Chondrocyte (in vitro differentiated cells): ENCODE measurements at regions not wholly inside any gene's neighbourhood (a gene's known extent, or its start where the extent isn't known, plus 50 kb on each side); places are given as distances from the start of the nearest gene placed in this dataset.
"Not testable (repeated sequence)": the region's sequence is repeated elsewhere in the genome, so short reads cannot be mapped to it uniquely, and the experiment has no call there.

Source experiments
- DNase-seq: peaks from one replicate; pipeline ENCODE4 v3.0.0; 2021; ENCODE audit warnings: mixed read lengths, low spot score
- H3K27ac Mint-ChIP-seq: one replicate; pipeline ENCODE4 v1.8.0; 2021; ENCODE audit warnings: mild to moderate bottlenecking, moderate library complexity, mixed read lengths; ENCODE audit not compliant: unreplicated experiment
- H3K27me3 Mint-ChIP-seq: 2 replicates; pipeline ENCODE4 v1.8.0; 2021; ENCODE audit warnings: low read depth, mixed read lengths
- H3K36me3 Mint-ChIP-seq: 2 replicates; pipeline ENCODE4 v1.8.0; 2021; ENCODE audit warnings: low read depth, mixed read lengths
- H3K4me1 Mint-ChIP-seq: 2 replicates; pipeline ENCODE4 v1.8.0; 2021; ENCODE audit warnings: low read depth, mild to moderate bottlenecking, mixed read lengths
- H3K4me3 Mint-ChIP-seq: one replicate; pipeline ENCODE4 v1.8.0; 2021; ENCODE audit warnings: mild to moderate bottlenecking, moderate library complexity, mixed read lengths; ENCODE audit not compliant: unreplicated experiment
- H3K9me3 Mint-ChIP-seq: 2 replicates; pipeline ENCODE4 v1.8.0; 2021; ENCODE audit warnings: low read depth, mixed read lengths
- CTCF ChIP-seq: fragments of 200-600 bp; sonication (generic); IDR thresholded peaks from 2 replicates; pipeline ENCODE4 v1.5.0; 2021; ENCODE audit warnings: antibody characterized with exemption, mild to moderate bottlenecking, moderate library complexity

DNA sequence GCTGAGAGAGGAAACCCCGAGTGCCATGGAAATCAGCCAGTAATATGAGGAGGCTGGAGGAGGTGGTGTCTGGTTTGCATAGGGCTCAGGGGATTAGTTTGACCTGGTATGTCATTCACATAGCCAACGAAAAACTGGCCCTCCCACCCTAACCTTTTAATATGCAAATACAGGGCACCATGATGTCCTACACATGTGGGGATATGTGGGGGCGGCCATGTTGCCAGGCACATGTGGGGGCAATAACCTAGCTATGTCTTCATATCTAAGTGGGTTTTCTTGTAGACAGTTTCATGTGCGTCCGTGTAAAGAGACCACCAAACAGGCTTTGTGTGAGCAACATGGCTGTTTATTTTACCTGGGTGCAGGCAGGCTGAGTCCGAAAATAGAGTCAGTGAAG is 110.1 kb downstream of the MOBP start:
- no peak overlapping the region for H3K27ac Mint-ChIP-seq
- no peaks in the 10 kb centered on the region for H3K9me3 Mint-ChIP-seq
- TF ChIP-seq CTCF = no peak
- H3K4me3 Mint-ChIP-seq = no peak overlapping the region
- H3K27me3 Mint-ChIP-seq = peaks cover 10% of the 10 kb centered on the region
- H3K36me3 Mint-ChIP-seq = no peaks in the 10 kb centered on the region
- no peak for DNase-seq
- no peaks in the 10 kb centered on the region for H3K4me1 Mint-ChIP-seq

DNA sequence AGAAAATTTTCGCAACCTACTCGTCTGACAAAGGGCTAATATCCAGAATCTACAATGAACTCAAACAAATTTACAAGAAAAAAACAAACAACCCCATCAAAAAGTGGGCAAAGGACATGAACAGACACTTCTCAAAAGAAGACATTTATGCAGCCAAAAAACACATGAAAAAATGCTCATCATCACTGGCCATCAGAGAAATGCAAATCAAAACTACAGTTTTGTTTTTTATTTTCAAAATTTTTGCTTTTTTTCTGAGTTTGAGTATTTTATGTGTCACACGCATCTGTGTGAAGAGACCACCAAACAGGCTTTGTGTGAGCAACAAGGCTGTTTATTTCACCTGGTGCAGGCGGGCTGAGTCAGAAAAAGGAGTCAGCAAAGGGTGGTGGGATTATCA is 118.7 kb downstream of the MOBP start:
- not testable (repeated sequence) for DNase-seq, H3K27ac Mint-ChIP-seq, H3K4me3 Mint-ChIP-seq, H3K4me1 Mint-ChIP-seq, H3K36me3 Mint-ChIP-seq, H3K9me3 Mint-ChIP-seq
- H3K27me3 Mint-ChIP-seq = peaks cover 13% of the 10 kb centered on the region

- Mint-ChIP-seq H3K9me3 (peaks cover 2% of the 10 kb centered on the region), H3K4me3 (no peak overlapping the region)
- DNase-seq = no peak
Observed at GRCh38 chr3:39587113-39587512, 119.6 kb downstream of the MOBP start.

DNA sequence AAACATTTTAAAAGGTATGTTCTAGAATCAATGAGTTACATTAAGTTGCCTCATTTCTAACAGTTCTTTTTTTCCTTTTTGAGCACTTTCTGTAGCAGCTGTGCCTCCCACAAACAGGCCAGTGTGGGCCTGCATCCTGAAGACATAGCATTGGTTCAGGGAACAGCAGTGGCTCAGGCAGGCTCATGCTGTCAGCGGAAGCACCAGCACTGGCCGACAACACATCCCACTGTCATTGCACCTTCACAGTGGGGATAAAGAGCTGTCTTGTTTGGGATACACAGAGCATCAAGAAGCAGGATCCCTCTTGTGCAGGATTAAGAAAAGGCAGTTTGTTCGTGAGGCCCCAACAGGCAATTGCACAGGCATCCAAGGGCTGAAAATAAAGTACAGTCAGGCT is 123.3 kb downstream of the MOBP start:
- H3K36me3 Mint-ChIP-seq = no peaks in the 10 kb centered on the region
- DNase-seq = no peak
- TF ChIP-seq CTCF = no peak
- H3K27ac Mint-ChIP-seq = no peak overlapping the region
- H3K27me3 Mint-ChIP-seq = peaks cover 8% of the 10 kb centered on the region
- no peak overlapping the region for H3K4me3 Mint-ChIP-seq
- no peaks in the 10 kb centered on the region for H3K4me1 Mint-ChIP-seq
- no peaks in the 10 kb centered on the region for H3K9me3 Mint-ChIP-seq

More at GRCh38 chr3:39587113-39587512, 119.6 kb downstream of the MOBP start:
- Mint-ChIP-seq H3K27ac (no peak overlapping the region), H3K27me3 (peaks cover 8% of the 10 kb centered on the region), H3K4me1 (no peaks in the 10 kb centered on the region), H3K36me3 (no peaks in the 10 kb centered on the region)
- no peak for TF ChIP-seq CTCF

- Mint-ChIP-seq H3K27me3 (peaks cover 8% of the 10 kb centered on the region), H3K36me3 (no peaks in the 10 kb centered on the region), H3K27ac (no peak overlapping the region), H3K4me1 (no peaks in the 10 kb centered on the region), H3K9me3 (no peaks in the 10 kb centered on the region), H3K4me3 (no peak overlapping the region)
- DNase-seq = no peak
- TF ChIP-seq CTCF = no peak
Observed at GRCh38 chr3:39592311-39593050, 125.0 kb downstream of the MOBP start.

GRCh38 chr3:39593341-39593740 is 125.9 kb downstream of the MOBP start:
- H3K4me3 Mint-ChIP-seq = no peak overlapping the region
- no peak for TF ChIP-seq CTCF
- no peaks in the 10 kb centered on the region for H3K4me1 Mint-ChIP-seq
- peaks cover 4% of the 10 kb centered on the region for H3K27me3 Mint-ChIP-seq
- no peaks in the 10 kb centered on the region for H3K9me3 Mint-ChIP-seq
- no peaks in the 10 kb centered on the region for H3K36me3 Mint-ChIP-seq
- DNase-seq = no peak
- H3K27ac Mint-ChIP-seq = no peak overlapping the region
